Stimulated activated CD8-positive, alpha-beta memory T cell treated with anti-CD3 and anti-CD28 coated beads, Interleukin-7, amount 100 ng/mL, for 1 hour (primary cell): ENCODE measurements at regions not wholly inside any gene's neighbourhood (a gene's known extent, or its start where the extent isn't known, plus 50 kb on each side); places are given as distances from the start of the nearest gene placed in this dataset.
"Not testable (repeated sequence)": the region's sequence is repeated elsewhere in the genome, so short reads cannot be mapped to it uniquely, and the experiment has no call there.

Experiments
- DNase-seq, 2 donors: peaks; one replicate each; pipeline ENCODE4 v3.0.0-alpha.2; 2020; ENCODE audit warnings: low read depth in 2 of 2

- DNase-seq: not testable (repeated sequence)
Observed at GRCh38 chr1:222177496-222177895, 370.4 kb downstream of the HHIPL2 start.

GRCh38 chr1:222171005-222171404 lies 376.9 kb downstream of the HHIPL2 start:
- DNase-seq: no peak

GRCh38 chr1:222168621-222169020 lies 379.3 kb downstream of the HHIPL2 start:
- DNase-seq: no peak

GRCh38 chr1:222167896-222168295 lies 380.0 kb downstream of the HHIPL2 start:
- DNase-seq: no peak

GRCh38 chr1:222167111-222167510 lies 380.8 kb downstream of the HHIPL2 start:
- no peak for DNase-seq

- DNase-seq: no peak
Observed at GRCh38 chr1:222165629-222166028, 382.3 kb downstream of the HHIPL2 start.

- no peak for DNase-seq
Observed at GRCh38 chr1:222163895-222164294, 384.0 kb downstream of the HHIPL2 start.

- DNase-seq: no peak
Observed at GRCh38 chr1:222161676-222162075, 386.2 kb downstream of the HHIPL2 start.

GRCh38 chr1:222157612-222158011 lies 390.3 kb downstream of the HHIPL2 start:
- DNase-seq: no peak

- no peak for DNase-seq
Observed at GRCh38 chr1:222140206-222140605, 398.3 kb upstream of the DUSP10 start.

GRCh38 chr1:222138095-222138494 lies 396.2 kb upstream of the DUSP10 start:
- DNase-seq: no peak

GRCh38 chr1:222136869-222137268 lies 395.0 kb upstream of the DUSP10 start:
- DNase-seq: no peak

- no peak for DNase-seq
Observed at GRCh38 chr1:222129041-222129440, 387.2 kb upstream of the DUSP10 start.

GRCh38 chr1:222127526-222128152 lies 385.8 kb upstream of the DUSP10 start:
- DNase-seq: no peak

GRCh38 chr1:222127096-222127495 lies 385.2 kb upstream of the DUSP10 start:
- no peak for DNase-seq

GRCh38 chr1:222126052-222126451 lies 384.2 kb upstream of the DUSP10 start:
- no peak for DNase-seq

- DNase-seq: no peak
Observed at GRCh38 chr1:222124602-222125001, 382.7 kb upstream of the DUSP10 start.

- DNase-seq: no peak
Observed at GRCh38 chr1:222123111-222123510, 381.2 kb upstream of the DUSP10 start.

GRCh38 chr1:222117809-222118208 lies 375.9 kb upstream of the DUSP10 start:
- DNase-seq: no peak

- no peak for DNase-seq
Observed at GRCh38 chr1:222114536-222115156, 372.8 kb upstream of the DUSP10 start.

- no peak for DNase-seq
Observed at GRCh38 chr1:222109836-222110235, 367.9 kb upstream of the DUSP10 start.

GRCh38 chr1:222107975-222108374 lies 366.1 kb upstream of the DUSP10 start:
- no peak for DNase-seq

GRCh38 chr1:222107267-222107666 lies 365.4 kb upstream of the DUSP10 start:
- DNase-seq: no peak

- DNase-seq: no peak
Observed at GRCh38 chr1:222106377-222106776, 364.5 kb upstream of the DUSP10 start.
